GM18867 (cell line): ENCODE measurements at regions not wholly inside any gene's neighbourhood (a gene's known extent, or its start where the extent isn't known, plus 50 kb on each side); places are given as distances from the start of the nearest gene placed in this dataset.

Experiments used
- ATAC-seq: cut with Tn5 transposase; IDR thresholded peaks from one replicate; pipeline ENCODE4 v1.9.1; 2021; ENCODE audit warnings: mild to moderate bottlenecking, moderate library complexity; ENCODE audit not compliant: unreplicated experiment

DNA sequence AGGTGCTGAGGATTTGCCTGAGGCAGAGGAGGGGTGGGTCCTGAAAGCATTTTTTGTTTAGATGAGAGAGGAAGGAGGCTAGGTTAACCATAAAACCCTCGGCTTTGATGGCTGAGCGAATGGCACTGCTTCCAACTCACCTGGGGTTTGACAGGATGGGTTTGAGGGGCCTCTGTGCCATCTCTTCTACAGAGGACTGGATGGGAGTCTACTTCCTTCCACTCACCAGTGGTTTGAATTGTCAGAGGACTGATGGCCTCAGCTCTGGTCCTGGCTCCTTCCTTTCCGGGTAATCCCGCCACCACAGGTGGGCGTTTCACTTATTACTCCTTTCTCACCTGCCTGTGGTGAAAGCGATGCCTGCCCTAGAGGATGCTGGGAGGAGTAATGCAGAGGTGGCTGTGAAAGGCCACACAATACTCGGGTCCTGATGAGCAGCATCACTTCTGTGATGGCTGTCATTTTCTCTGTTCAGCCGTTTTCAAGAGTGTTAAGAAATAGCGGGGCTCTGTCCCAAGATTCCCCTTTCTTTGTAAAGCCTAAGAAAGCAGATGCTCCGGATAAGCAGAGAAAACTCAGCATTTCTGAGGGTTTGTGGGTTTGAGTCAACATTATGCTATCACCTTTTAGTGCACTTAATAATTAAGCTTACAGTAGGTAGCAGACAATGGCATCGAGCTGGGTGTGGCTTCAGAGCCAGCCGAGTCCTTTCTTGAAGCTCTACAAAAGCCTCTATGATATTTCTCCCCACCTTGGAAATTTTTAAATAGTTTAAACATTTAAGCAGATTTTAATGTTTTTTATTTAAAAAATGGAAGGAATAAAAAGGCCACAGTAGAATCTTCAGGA, 220.7 kb downstream of the HLX start:
- ATAC-seq, result no peak

DNA sequence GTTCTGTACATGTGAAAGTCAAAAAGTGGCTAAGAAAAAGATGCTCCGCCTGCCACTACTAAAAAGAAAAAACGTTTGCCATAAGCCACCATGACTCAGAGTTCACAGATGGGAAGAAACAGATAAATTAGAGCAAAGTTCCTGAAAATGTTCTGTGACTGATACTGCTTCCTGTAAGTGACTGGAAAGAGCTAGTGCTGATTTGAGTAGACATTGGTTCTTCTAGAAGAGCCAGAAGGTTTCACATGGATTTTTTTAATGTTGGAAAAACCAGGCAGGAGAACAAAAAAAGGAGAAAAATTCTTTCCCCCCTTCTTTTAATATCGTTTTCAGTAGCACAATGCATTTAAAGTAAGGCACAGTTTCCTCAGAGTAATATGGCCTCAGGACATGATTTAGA, 221.4 kb downstream of the HLX start:
- ATAC-seq, result no peak

DNA sequence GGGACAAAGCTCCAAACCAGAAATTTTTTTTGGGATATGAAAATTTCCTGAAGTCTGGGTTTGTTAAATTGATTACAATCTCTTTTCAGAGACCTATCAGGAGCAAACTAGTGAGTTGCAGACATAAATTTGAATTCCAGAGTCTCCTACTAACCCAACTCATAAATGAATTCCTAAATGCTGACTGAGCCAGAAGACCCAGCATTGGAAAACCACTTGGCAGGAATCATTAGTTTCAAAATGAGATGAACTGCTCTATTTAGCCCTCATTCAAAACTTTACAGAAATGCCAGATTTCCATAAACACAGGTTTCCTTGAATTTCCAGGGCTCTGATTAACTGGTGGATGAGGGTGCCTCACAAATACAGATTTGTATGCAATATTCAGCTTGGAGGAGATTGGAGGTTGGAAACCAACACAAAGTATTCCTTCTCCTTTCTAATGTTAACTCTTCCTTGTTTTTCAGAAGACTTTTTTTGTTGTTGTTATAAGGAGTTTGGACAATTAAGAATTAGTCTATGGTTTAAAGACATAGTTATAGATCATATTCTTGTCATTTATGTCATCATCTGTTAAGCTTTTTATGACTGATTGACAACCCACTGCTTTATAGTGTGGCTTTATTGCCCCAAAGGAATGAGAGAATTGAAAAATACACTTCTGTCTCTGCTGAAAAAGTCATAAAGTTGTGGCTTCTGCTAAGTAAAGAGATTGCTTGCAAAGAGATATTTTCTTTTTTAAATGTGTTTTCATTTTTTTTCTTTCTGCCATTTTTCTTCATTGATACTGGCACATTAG, 222.8 kb downstream of the HLX start:
- no peak for ATAC-seq

DNA sequence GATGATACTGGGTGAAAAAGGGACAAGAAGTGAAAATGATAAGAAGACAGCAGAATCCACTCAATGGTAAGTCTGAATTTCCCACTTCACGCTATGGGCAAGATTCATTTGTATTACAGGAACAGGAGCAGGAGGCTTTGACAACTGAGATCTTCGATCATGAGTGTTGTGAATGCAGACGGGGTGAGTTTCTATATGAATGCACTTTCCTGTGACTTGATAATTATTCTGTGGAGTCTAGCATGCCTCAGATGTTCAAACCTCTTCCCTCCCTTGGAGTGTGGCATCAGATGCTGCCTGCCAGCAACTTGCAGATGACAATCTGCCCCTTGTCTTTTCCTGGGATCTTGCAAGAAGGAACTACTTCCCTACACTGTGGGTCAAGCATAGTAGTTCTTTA, 225.4 kb downstream of the HLX start:
- ATAC-seq, result no peak

DNA sequence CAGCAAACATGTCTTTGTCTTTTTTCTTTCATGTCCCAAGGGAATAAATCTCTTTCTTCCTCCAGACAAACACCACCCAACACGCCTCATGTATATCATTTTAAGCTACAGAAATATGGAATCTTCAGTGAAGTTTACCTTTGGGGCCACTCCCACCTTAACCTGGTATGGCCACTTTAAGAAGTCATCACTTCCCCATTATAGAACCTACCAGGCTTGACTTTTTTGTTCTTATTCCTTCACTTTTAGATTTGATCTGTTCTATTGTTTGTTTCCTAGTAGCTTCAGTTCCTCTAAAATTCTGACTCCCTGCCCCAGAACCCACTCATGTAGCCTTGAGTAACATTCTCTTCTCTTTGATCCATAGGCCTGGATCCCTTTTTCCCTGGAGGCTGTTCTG, 226.3 kb downstream of the HLX start:
- no peak for ATAC-seq

DNA sequence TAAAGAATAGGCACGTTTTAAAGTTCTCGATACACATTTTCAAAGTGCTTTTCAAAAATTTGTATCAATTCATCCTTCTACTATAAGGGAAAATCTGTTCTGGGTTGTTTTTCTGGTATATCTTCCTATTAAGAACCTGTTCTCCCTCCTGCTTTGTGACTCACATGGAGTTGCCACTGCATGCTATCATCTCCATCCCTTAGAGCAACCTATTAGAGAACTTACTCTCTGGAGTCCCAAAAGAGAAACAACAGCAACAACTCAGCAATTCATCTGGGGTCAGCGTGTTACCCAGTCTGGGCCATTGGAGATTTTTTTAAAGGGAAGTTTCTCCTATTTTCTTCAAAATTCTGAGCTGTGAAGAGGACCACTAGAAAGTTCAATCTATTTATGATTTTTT, 227.4 kb downstream of the HLX start:
- ATAC-seq, result no peak

DNA sequence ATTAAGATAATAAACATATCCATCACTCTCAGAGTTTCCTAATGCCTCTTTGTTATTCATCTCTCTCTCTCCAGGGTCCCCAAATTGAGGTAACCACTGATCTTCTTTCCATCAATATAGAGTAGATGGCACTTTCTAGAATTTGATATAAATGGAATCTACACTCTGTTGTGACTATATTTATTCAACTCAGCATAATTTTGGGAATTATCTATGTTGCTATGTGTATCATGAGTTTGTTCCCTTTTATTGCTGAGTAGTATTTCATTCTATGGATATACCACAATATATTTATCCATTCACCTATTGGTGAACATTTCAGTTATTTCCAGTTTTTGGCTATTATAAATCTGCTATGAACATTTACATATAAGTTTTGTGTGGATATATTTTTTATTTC, 230.7 kb downstream of the HLX start:
- no peak for ATAC-seq

DNA sequence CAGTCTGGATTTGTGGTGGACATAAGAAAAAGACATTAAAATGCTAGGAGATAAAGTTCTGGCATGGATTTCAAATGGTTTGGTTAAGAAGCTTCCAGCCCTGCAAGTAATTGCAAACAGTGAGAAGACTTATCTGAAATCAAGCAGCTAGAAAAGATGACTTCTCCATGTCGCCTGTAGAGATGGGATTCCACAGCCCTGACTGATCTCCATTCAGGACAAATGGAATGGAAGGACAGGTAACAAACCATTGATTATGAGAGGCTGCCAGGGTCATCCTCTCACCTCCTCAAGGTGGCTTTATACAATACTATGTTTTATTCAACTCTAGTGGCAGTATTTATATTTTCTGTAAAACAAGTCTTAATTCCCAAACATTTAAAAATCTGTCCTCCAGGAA, 237.9 kb downstream of the HLX start:
- ATAC-seq, result no peak

DNA sequence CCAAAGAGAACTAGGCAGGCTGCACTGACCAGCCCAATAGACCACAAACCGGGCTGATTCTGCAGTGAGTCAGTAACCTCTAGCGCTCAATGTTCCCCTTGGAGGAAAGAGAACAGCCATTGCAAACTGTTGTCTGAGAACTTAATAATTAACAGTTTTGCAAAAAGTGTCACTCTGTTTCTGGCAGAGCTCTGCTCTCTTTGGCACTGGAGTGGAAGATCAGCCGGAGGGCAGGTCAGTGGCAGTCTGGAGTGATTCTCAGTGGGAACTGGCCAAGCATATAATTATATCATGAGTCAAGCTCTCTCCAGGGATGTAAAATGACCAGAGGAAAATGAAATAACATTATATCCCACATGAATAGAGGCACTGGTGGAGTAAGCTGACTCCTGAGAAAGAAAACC, 238.3 kb downstream of the HLX start:
- ATAC-seq, result no peak

DNA sequence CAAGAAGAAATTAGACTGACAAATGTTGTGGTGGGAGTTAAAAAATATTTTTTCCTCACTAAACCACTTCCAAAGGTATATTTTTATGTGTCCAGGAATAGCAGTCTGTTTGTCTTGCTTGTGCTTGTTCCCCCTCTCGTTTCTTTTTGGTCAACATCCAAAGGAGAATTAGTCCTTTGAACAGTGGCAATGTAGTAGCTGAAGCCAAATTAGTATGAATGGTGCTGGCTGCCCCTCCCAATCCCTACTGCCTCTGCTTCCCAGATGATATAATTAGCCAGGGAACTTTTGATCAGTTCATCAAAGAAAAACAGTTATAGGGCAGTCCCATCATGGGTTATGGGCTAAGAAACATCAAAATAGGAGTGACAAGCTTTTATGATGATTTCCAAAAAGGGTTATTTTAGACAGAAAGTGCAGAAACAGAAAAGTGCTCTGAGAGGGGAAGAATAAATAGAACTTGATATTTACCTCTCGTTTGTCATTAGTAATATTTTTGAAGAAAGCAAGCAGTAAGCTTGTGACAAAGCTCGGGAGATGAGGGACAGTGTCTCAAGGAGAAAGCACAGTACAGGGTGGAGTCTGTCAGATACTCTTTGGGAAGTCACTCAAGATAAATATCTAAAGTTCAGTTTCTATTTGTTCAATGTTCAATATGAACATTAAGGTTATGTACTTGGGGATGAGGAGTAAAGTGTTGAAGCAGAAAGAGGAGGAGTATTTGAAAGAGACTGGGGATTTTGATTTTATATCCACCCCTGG, 239.1 kb downstream of the HLX start:
- ATAC-seq, result no peak

DNA sequence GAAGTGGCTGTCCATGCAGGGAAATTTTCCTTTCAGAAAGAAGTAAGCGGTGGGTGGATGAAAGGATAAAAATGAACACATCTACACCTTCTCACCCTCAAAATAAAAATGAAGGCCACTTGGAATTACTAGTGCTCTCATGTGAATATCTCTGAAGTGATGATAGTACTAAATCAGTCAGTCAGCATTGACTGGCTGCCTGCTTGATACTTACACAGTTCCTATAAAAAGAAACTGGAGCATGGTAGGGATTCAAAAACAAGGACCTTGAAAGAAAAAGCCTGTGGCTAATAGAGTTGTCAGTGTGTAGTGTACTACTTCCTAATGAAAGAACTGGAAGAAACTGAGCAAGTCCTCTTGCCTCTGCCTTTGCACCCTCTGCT, 239.7 kb downstream of the HLX start:
- ATAC-seq, result no peak

DNA sequence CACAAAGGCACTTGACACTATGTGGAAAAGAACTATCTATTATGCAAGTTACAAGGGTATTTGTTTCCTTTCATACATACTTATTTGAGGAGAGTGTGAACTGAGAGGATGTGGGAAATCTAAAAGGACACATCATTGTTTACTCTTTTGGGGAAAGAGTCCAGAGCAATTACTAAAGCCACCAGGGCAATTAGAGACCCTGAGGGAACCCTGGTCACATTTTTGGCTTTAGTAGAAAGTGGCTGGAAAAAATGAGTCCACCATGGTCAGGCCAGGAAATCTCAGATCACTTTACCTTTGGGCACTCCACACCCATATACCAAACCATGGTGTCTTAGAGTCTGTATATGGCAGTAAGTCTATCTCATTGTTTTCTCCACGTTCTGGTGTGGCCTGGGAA, 243.3 kb downstream of the HLX start:
- no peak for ATAC-seq

DNA sequence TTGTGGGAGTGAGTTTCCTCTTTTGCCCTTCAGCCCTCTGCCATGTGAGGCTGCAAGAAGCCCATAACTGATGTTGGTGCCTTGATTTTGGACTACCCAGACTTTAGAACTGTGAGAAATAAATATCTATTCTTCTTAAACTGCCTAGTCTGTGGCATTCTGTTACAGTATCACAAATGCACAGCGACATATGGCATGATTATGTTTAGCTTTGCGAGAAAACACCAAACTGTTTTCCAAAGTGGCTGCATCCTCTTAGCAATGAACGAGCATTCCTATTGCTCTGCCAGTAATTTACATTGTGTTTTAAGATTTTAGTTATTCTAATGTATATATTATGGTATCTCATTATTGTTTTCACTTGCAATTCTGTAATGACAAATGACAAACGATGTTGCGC, 246.7 kb downstream of the HLX start:
- no peak for ATAC-seq

DNA sequence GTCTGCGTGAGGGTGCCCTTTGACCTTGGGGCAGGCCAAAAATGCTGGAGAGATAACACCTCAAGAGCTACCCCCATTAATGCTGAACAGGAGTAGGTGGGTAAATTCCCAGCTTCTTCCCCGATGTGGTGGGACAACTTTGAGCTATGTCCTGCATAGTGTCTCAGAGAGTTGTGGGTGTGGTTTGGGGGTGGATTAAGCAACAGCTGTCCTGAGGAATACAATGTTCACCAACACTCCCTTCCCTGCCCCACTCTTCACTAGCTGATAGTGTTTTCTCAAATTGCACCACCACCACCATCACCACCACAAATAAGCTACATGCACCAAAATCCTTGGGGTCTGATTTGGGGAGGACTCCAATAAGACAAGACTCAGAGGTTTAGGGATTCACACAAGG, 258.4 kb downstream of the HLX start:
- ATAC-seq, result no peak

DNA sequence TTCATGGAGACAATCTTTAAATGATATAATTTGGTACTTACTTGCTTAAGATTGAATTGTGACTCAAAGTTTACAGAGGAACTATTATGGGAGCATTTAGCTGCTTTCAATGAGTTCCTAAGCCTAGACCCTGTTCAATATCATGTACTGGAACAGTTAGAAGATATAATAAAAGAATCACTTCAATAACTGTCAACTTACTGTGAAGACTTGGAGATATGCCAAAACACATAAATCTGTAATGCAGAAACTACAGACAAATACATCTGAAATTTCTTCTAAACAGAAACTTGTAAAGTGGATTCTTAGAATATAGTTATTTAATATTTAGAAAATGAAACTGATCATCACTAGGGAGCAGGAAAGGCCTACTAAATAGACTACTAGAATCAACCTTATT, 259.3 kb downstream of the HLX start:
- ATAC-seq, result no peak

DNA sequence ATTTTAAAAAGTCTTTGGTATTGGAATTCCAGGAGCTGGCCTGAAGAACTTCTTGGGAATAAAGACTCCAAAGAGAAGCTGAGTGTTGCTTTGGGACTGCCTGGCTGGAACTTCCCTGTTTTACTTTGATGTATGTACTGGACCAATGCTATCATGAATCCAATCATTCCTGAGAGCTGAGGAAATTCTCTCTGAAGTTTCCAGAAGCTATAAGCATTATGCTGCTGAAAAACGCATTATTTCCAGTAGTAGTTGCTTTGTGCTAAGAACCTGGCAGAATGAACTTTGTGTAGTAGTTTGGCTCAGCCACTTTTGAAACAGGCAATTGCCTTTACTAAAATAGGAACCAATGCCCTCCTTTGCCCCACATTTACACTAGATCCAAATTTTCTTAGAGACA, 260.7 kb downstream of the HLX start:
- ATAC-seq, result no peak

DNA sequence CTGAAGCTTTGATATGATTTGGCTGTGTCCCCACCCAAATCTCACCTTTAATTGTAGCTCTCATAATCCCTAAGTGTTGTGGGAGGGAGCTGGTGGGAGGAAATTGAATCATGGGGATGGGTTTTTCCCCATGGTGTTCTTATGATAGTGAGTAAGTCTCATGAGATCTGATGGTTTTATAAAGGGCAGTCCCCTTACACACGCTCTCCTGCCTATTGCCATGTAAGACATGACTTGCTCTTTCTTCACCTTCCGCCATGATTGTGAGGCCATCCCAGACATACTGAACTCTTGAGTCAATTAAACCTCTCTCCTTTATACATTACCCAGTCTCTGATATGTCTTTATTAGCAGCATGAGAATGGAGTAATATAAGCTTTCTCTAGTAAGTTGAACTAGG, 261.9 kb downstream of the HLX start:
- ATAC-seq, result no peak

DNA sequence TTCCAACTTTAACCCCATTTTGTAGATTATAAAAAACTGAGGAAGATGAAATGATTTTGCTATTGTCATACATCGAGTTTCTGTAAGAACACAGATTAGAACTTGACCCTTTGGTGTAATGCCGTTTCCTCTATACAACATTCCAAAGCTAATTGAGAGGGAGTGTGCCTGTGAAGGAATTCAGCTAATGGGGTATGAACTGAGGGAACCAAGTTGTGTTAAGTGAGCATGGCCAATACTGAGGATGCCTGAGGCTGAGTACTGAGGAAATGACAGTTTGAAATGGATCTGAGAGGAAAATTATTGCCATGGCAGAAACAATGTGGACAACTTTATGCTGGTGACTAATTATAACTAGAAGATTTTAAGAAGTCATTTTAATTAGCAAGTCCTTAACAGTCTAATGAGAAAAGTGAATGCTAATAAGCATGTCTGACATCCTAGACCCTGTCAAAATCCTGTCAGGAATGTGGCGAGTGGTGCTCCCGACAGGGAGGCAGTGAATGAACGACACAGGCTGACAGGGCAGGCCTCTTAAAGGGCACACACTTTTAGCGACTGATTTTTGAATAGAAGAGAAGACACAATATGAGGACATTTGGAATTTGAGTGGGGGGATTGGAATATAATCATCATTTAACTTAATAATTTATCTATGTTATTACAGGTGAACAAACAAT, 262.5 kb downstream of the HLX start:
- ATAC-seq, result no peak

DNA sequence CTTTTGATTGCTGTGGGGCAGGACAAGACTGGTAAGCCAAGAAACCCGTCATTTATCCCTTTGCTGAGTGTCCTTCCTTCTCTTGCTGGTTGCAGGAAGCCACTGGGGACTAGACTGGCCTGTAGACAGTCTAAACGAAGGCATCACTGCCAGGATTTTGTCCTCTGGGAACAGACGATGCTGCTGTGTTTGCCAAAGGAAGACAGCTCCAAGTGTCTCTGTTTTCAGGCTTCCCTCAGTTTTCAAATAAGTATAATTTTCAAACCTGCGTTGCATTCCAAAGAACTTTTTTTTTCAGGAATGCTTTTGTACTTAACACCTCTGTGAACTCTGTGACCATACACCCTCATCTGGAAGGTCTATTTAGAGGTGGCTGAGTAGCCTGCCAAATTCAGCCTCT, 269.4 kb downstream of the HLX start:
- ATAC-seq, result no peak

DNA sequence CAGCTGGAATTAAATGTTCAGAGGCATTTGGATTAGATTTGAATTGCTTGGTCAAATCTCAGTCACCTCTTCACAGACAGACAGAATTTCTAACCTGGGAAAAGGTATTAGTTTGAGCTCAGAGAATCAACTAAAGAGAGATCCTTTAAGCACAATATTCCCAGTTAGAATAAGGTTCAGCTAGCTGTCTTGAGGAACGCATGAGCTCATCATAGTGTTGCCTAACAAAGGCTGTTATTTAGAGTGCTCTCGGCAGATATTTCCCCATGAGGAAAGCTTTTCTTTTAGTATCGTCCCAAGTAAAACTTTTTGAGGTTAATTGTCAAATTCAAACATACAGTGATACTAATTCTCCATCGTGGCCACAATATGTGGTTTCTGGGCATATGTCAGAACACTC, 269.9 kb downstream of the HLX start:
- ATAC-seq, result no peak

DNA sequence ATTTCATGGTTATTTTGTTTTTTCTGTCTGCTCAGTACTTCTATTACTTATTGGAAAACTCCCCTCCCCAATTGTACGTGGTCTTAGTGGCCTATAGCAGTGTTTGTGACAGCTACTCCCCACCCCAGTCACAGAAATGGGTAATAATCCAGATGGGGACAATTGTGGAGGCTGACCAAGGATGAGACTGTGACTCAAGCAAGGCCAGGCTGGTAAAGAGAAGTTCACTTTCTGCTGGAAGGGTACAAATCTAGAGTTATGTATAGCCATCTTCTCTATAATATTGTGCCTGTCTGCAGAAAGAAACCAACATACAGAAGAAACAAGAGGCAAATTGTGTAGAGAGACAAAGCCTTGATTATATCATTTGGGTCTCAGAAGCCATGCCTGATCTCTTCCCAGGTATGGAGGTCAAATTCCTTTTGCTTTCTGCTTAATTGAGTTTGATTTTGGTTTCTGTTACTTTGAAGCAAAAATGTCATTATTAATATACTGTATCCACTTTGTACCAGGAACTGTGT, 270.4 kb downstream of the HLX start:
- no peak for ATAC-seq
